CD4-positive, alpha-beta memory T cell (primary cell): ENCODE measurements at regions not wholly inside any gene's neighbourhood (a gene's known extent, or its start where the extent isn't known, plus 50 kb on each side); places are given as distances from the start of the nearest gene placed in this dataset.

Experiments
- CTCF ChIA-PET: fragments of 350-600 bp; sonication (Branson Sonifier 250); formaldehyde crosslinking; loops from one replicate; lab custom pipeline; 2021; ENCODE audit warnings: inconsistent platforms; ENCODE audit not compliant: partially characterized antibody; lab: Charles Lee
- POLR2A ChIA-PET: fragments of 350-600 bp; sonication (Branson Sonifier 250); formaldehyde crosslinking; loops from one replicate; lab custom pipeline; 2021; ENCODE audit not compliant: partially characterized antibody; lab: Charles Lee
- DNase-seq, 5 donors: peaks; one replicate each; pipeline versions ENCODE4 v3.0.0 to v3.0.0-alpha.2; 2020 to 2022; ENCODE audit warnings: mixed read lengths in 1 of 5
- H3K27ac ChIP-seq: one replicate; pipeline ENCODE4 v1.7.0; 2013; ENCODE audit warnings: low read depth, low read length
- H3K27me3 ChIP-seq: 2 replicates; pipeline ENCODE4 v1.7.0; 2013; ENCODE audit warnings: mild to moderate bottlenecking, low read length, moderate library complexity; ENCODE audit not compliant: insufficient read depth
- H3K36me3 ChIP-seq: 2 replicates; pipeline ENCODE4 v1.7.0; 2013; ENCODE audit warnings: mild to moderate bottlenecking, low read length, moderate library complexity; ENCODE audit not compliant: insufficient read depth
- H3K4me1 ChIP-seq: 2 replicates; pipeline ENCODE4 v1.7.0; 2013; ENCODE audit warnings: mild to moderate bottlenecking, low read length, moderate library complexity; ENCODE audit not compliant: insufficient read depth
- H3K4me3 ChIP-seq, 2 donors: one replicate each; pipeline ENCODE4 v1.7.0; 2013; ENCODE audit warnings: low read length in 2 of 2, mild to moderate bottlenecking in 1 of 2
- H3K9me3 ChIP-seq, 2 donors: one replicate each; pipeline ENCODE4 v1.7.0; 2013; ENCODE audit warnings: low read length in 2 of 2, control low read depth in 1 of 2; ENCODE audit not compliant: control insufficient read depth in 1 of 2
- H3K27ac Mint-ChIP-seq, 7 donors: one replicate each; pipeline ENCODE4 v1.8.0; 2020 to 2021; ENCODE audit warnings: mixed read lengths in 7 of 7, mild to moderate bottlenecking in 6 of 7, inconsistent platforms in 3 of 7, moderate library complexity in 3 of 7
- H3K27me3 Mint-ChIP-seq, 2 donors: one replicate each; pipeline ENCODE4 v1.8.0; 2020 to 2021; ENCODE audit warnings: mixed read lengths in 2 of 2
- H3K36me3 Mint-ChIP-seq, 2 donors: one replicate each; pipeline ENCODE4 v1.8.0; 2020 to 2021; ENCODE audit warnings: mixed read lengths in 2 of 2, inconsistent platforms in 1 of 2, mild to moderate bottlenecking in 1 of 2
- H3K4me1 Mint-ChIP-seq, 4 donors: one replicate each; pipeline ENCODE4 v1.8.0; 2020 to 2021; ENCODE audit warnings: mixed read lengths in 4 of 4, mild to moderate bottlenecking in 1 of 4
- H3K4me3 Mint-ChIP-seq, 8 donors: one replicate each; pipeline ENCODE4 v1.8.0; 2020 to 2021; ENCODE audit warnings: mixed read lengths in 8 of 8, mild to moderate bottlenecking in 7 of 8, moderate library complexity in 6 of 8, inconsistent platforms in 3 of 8
- H3K9me3 Mint-ChIP-seq, 8 donors: one replicate each; pipeline ENCODE4 v1.8.0; 2020 to 2021; ENCODE audit warnings: mixed read lengths in 8 of 8, mild to moderate bottlenecking in 5 of 8, inconsistent platforms in 3 of 8, moderate library complexity in 1 of 8
- intact Hi-C: fragments of 100-400 bp; cut with micrococcal nuclease; formaldehyde crosslinking; loops from one replicate; pipeline ENCODE4 v1.15.1; 2023

GRCh38 chr10:120381931-120382330 lies 75.1 kb upstream of the PLPP4 start:
- no peak overlapping the region for H3K27ac Mint-ChIP-seq
- H3K9me3 ChIP-seq: no peaks in the 10 kb centered on the region
- H3K4me3 Mint-ChIP-seq: no peak overlapping the region
- no peaks in the 10 kb centered on the region for H3K4me1 Mint-ChIP-seq
- no peak overlapping the region for H3K27ac ChIP-seq
- H3K4me3 ChIP-seq: no peak overlapping the region
- DNase-seq: no peak
- no peaks in the 10 kb centered on the region for H3K36me3 Mint-ChIP-seq
- ChIA-PET POLR2A (no interaction called here), CTCF (no interaction called here)
- intact Hi-C loops: no loop called here
- no peaks in the 10 kb centered on the region for H3K4me1 ChIP-seq
- H3K27me3 Mint-ChIP-seq: peaks cover 0 to 8% of the 10 kb centered on the region in 2 donors
- H3K27me3 ChIP-seq: no peaks in the 10 kb centered on the region
- no peaks in the 10 kb centered on the region for H3K36me3 ChIP-seq
- peaks cover 0 to 4% (median 2%) of the 10 kb centered on the region in 8 donors for H3K9me3 Mint-ChIP-seq

DNA sequence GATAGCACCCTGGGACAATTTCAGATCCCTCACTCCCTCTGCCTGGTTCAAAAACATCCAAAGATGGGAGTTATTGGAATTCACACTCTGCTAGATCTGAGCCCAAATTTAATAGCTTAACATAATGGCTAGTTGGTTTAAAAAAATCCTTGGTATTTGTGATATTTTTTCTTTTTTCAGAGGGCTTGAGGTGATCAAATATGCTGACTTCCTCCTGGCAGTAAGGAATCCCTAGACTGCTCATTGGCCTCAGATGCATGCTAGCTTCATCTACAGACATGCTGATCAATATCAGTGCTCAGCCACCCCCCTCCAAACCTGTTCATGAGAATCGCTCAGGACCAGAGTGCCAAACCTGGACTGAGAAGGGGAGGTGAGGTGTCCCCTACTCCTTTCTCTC lies 74.7 kb upstream of the PLPP4 start:
- H3K27me3 ChIP-seq: no peaks in the 10 kb centered on the region
- Mint-ChIP-seq H3K4me1 (no peaks in the 10 kb centered on the region), H3K36me3 (no peaks in the 10 kb centered on the region), H3K9me3 (peaks cover 0 to 4% (median 2%) of the 10 kb centered on the region in 8 donors), H3K4me3 (no peak overlapping the region), H3K27ac (no peak overlapping the region), H3K27me3 (peaks cover 0 to 8% of the 10 kb centered on the region in 2 donors)
- H3K36me3 ChIP-seq: no peaks in the 10 kb centered on the region
- H3K4me3 ChIP-seq: no peak overlapping the region
- no peaks in the 10 kb centered on the region for H3K4me1 ChIP-seq
- intact Hi-C loops: no loop called here
- ChIA-PET POLR2A (no interaction called here), CTCF (no interaction called here)
- no peaks in the 10 kb centered on the region for H3K9me3 ChIP-seq
- DNase-seq: no peak
- H3K27ac ChIP-seq: no peak overlapping the region

DNA sequence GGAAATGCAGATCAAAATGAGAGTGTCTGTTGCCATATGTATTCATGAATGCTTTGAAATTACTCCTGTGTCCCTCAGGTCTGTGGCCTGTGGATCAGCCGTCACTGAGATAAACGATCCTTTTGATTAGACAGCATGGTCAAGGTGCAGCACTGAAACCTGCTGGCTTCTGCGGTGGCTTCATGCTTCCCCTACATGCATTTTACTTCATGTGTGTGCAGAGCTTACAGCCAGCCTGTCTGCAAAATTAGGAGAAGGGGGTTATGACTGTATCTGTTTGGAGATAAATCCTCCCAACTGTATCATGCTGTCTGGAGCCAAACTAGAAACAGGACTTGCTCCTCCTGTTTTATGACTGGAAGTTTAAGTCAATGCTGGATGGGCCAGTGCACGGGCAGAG lies 71.0 kb upstream of the PLPP4 start:
- no peaks in the 10 kb centered on the region for H3K36me3 Mint-ChIP-seq
- H3K9me3 Mint-ChIP-seq: peaks cover 0 to 5% (median 0%) of the 10 kb centered on the region in 8 donors
- H3K4me1 Mint-ChIP-seq: no peaks in the 10 kb centered on the region
- Histone ChIP-seq H3K4me3 (no peak overlapping the region), H3K36me3 (no peaks in the 10 kb centered on the region), H3K9me3 (no peaks in the 10 kb centered on the region), H3K27ac (no peak overlapping the region), H3K27me3 (no peaks in the 10 kb centered on the region), H3K4me1 (no peaks in the 10 kb centered on the region)
- intact Hi-C loops: no loop called here
- ChIA-PET POLR2A (no interaction called here), CTCF (no interaction called here)
- H3K27me3 Mint-ChIP-seq: peaks cover 0 to 3% of the 10 kb centered on the region in 2 donors
- no peak overlapping the region for H3K4me3 Mint-ChIP-seq
- DNase-seq: no peak
- no peak overlapping the region for H3K27ac Mint-ChIP-seq

GRCh38 chr10:120386896-120387295 lies 70.1 kb upstream of the PLPP4 start:
- no peak overlapping the region for H3K4me3 Mint-ChIP-seq
- Histone ChIP-seq H3K4me1 (no peaks in the 10 kb centered on the region), H3K27me3 (no peaks in the 10 kb centered on the region), H3K9me3 (no peaks in the 10 kb centered on the region), H3K36me3 (no peaks in the 10 kb centered on the region), H3K4me3 (no peak overlapping the region), H3K27ac (no peak overlapping the region)
- H3K27ac Mint-ChIP-seq: no peak overlapping the region
- H3K36me3 Mint-ChIP-seq: no peaks in the 10 kb centered on the region
- peaks cover 0 to 3% of the 10 kb centered on the region in 2 donors for H3K27me3 Mint-ChIP-seq
- intact Hi-C loops: no loop called here
- POLR2A ChIA-PET: no interaction called here
- CTCF ChIA-PET: no interaction called here
- no peak for DNase-seq
- peaks cover 0 to 5% (median 0%) of the 10 kb centered on the region in 8 donors for H3K9me3 Mint-ChIP-seq
- no peaks in the 10 kb centered on the region for H3K4me1 Mint-ChIP-seq

DNA sequence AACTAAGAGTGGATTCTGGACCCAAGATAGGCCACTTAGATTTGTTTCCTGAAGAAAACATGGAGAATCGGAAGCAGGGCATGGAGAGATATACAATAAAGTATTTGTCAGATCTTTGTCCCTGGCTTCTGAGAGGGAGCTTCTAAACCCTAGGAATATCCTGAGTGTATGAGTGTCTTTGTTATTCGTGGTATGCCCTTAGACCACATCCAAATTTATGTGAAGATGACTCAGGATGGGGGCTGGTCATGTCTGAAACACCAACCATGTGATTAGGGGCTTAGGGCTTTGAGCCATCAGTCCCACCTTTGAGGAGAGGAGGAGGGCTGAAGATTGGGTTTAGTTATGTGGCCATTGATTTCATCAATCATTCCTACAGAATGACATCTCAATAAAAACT lies 69.7 kb upstream of the PLPP4 start:
- CTCF ChIA-PET: no interaction called here
- H3K27me3 Mint-ChIP-seq: peaks cover 0 to 2% of the 10 kb centered on the region in 2 donors
- intact Hi-C loops: no loop called here
- no peaks in the 10 kb centered on the region for H3K36me3 ChIP-seq
- no peaks in the 10 kb centered on the region for H3K27me3 ChIP-seq
- H3K36me3 Mint-ChIP-seq: no peaks in the 10 kb centered on the region
- H3K4me3 Mint-ChIP-seq: no peak overlapping the region
- POLR2A ChIA-PET: no interaction called here
- H3K27ac Mint-ChIP-seq: no peak overlapping the region
- no peaks in the 10 kb centered on the region for H3K4me1 Mint-ChIP-seq
- peaks cover 0 to 5% (median 0%) of the 10 kb centered on the region in 8 donors for H3K9me3 Mint-ChIP-seq
- H3K4me3 ChIP-seq: no peak overlapping the region
- no peak for DNase-seq
- no peak overlapping the region for H3K27ac ChIP-seq
- no peaks in the 10 kb centered on the region for H3K4me1 ChIP-seq
- no peaks in the 10 kb centered on the region for H3K9me3 ChIP-seq

DNA sequence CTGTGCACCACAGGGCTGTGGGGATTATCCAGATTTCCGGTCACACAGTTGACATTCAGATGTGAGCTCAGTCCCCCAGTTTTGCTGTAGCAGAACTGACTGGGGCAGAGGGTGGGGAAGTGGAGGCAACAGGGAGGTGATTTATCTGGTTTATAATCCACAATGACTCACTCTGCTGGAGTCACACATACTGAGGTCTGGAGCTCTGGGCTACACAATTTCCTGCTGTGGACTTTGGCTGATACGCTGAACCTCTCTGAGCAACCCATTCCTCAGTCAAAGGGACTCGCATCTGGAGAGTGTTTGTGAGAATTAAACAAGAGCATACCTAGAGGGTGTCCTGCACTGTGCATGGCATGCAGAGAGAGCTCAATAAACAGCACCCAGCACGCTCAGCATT lies 64.8 kb upstream of the PLPP4 start:
- peaks cover 2 to 3% of the 10 kb centered on the region in 2 donors for H3K27me3 Mint-ChIP-seq
- no peaks in the 10 kb centered on the region for H3K36me3 Mint-ChIP-seq
- Histone ChIP-seq H3K27ac (no peak overlapping the region), H3K36me3 (no peaks in the 10 kb centered on the region), H3K9me3 (no peaks in the 10 kb centered on the region), H3K4me3 (no peak overlapping the region), H3K27me3 (no peaks in the 10 kb centered on the region), H3K4me1 (no peaks in the 10 kb centered on the region)
- no peak for DNase-seq
- intact Hi-C loops: no loop called here
- ChIA-PET CTCF (interaction anchor here (1.4 kb wide), 1 partner anchor 55 kb away, joined by 4 read pairs; no protein-coding TSS in a partner anchor), POLR2A (no interaction called here)
- no peak overlapping the region for H3K4me3 Mint-ChIP-seq
- H3K9me3 Mint-ChIP-seq: peaks cover 0 to 5% (median under 1%) of the 10 kb centered on the region in 8 donors
- peaks cover 0 to 1% (median 0%) of the 10 kb centered on the region in 4 donors for H3K4me1 Mint-ChIP-seq
- no peak overlapping the region for H3K27ac Mint-ChIP-seq

- no peaks in the 10 kb centered on the region for H3K27me3 ChIP-seq
- H3K9me3 ChIP-seq: no peaks in the 10 kb centered on the region
These were observed 64.4 kb upstream of the PLPP4 start for GRCh38 chr10:120392671-120393079.

More at GRCh38 chr10:120392671-120393079, 64.4 kb upstream of the PLPP4 start:
- Mint-ChIP-seq H3K4me1 (peaks cover 0 to 1% (median 0%) of the 10 kb centered on the region in 4 donors), H3K4me3 (no peak overlapping the region), H3K27me3 (peaks cover 2 to 3% of the 10 kb centered on the region in 2 donors), H3K9me3 (peaks cover 0 to 5% (median under 1%) of the 10 kb centered on the region in 8 donors), H3K27ac (no peak overlapping the region), H3K36me3 (no peaks in the 10 kb centered on the region)
- Histone ChIP-seq H3K36me3 (no peaks in the 10 kb centered on the region), H3K4me1 (no peaks in the 10 kb centered on the region), H3K4me3 (no peak overlapping the region), H3K27ac (no peak overlapping the region)
- no peak for DNase-seq
- CTCF ChIA-PET: interaction anchor here (1.4 kb wide), 1 partner anchor 55 kb away, joined by 4 read pairs; no protein-coding TSS in a partner anchor
- intact Hi-C loops: no loop called here
- POLR2A ChIA-PET: no interaction called here
